ENCODE measurements at regions not wholly inside any gene's neighbourhood (a gene's known extent, or its start where the extent isn't known, plus 50 kb on each side); places are given as distances from the start of the nearest gene placed in this dataset.
"Not testable (repeated sequence)": the region's sequence is repeated elsewhere in the genome, so short reads cannot be mapped to it uniquely, and the experiment has no call there.

DNA sequence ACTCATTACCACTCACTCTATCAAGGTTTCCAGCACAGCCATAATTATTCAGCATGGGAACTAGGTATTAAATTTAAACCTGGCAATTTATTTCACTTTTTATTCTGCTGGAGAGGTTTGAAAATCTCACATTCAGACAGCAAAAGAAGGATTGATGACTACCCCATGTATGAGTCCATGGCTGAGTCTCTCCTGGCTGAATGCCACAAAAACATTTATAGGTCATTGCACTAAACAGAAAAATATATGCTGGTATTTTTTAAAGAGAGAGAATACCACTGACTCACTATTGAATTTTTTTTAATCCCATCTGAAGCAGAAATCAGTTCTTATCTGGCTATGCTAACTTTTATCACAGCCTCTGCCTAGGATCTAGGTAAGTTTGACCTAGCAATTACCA is 336.3 kb downstream of the PPP1R3A start:
- no peaks in the 10 kb centered on the region for H3K36me3 ChIP-seq
- no peak overlapping the region for H3K4me3 ChIP-seq
- H3K4me1 ChIP-seq, result no peaks in the 10 kb centered on the region
- H3K9me3 ChIP-seq (replicated peaks in 1 of 11), result no peaks in the 10 kb centered on the region
- no peaks in the 10 kb centered on the region for H4K20me1 ChIP-seq
- H3K27me3 ChIP-seq, result no peaks in the 10 kb centered on the region
- H3K4me2 ChIP-seq, result no peak overlapping the region
- H3K9ac ChIP-seq, result no peak overlapping the region
- no peak overlapping the region for H3K27ac ChIP-seq
- TF ChIP-seq Cebpa-rat (IDR thresholded peaks at IDR 0.05), result no peak

DNA sequence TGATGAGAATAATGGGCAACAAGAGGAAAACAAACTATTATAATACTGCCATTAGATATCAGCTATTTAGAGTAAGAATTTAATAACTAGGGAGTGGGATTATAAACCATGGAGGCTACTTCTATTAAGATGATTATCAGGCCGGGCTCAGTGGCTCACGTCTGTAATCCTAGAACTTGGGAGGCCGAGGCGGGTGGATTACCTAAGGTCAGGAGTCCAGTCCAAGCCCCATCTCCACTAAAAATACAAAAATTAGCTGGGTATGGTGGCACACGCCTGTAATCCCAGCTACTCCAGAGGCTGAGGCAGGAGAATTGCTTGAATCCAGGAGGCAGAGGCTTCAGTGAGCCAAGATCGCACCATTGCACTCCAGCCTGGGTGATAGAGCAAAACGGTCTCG is 355.6 kb downstream of the PPP1R3A start:
- not testable (repeated sequence) for H3K36me3 ChIP-seq

DNA sequence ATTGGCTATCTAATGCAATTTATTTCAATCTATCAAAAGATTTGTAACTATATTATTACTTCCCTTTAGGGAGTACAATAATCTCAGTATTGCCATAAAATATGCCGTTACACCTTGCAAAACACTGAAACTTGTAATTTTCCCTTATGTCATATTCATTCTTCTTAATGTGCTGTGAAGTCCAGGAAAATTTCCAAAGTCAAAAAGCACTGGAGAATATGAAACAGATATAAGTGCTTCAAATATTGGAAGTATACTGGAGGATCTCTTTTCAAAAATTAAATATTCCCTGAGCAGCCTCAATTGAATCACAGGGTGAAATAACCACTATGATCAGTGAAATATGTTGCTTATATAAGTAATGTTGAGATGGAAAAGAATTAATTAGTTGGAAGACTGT is 356.0 kb downstream of the PPP1R3A start:
- peaks cover 0 to 19% (median 2%) of the 10 kb centered on the region in 10 experiments; a peak in 7 of 20 replicates for H3K4me1 ChIP-seq
- no peaks in the 10 kb centered on the region for H3K27me3 ChIP-seq
- no peak overlapping the region for H3K9ac ChIP-seq
- H3K36me3 ChIP-seq, result no peaks in the 10 kb centered on the region
- H3K27ac ChIP-seq, result no peak overlapping the region
- H3K4me3 ChIP-seq, result no peak overlapping the region
- H3K9me3 ChIP-seq (replicated peaks in 1 of 11), result no peaks in the 10 kb centered on the region
- no peak overlapping the region for H3K4me2 ChIP-seq
- no peak for TF ChIP-seq Cebpa-rat (IDR thresholded peaks at IDR 0.05)
- H4K20me1 ChIP-seq, result no peaks in the 10 kb centered on the region

More for the DNA sequence above, 355.6 kb downstream of the PPP1R3A start:
- peaks cover 0 to 19% (median 2%) of the 10 kb centered on the region in 10 experiments; a peak in 7 of 20 replicates for H3K4me1 ChIP-seq
- not testable (repeated sequence) for H3K9me3 ChIP-seq (replicated peaks in 1 of 11); H3K4me2 ChIP-seq; H3K9ac ChIP-seq; H3K27ac ChIP-seq; H3K27me3 ChIP-seq; H4K20me1 ChIP-seq; H3K4me3 ChIP-seq

- Histone ChIP-seq H4K20me1 (no peaks in the 10 kb centered on the region), H3K27me3 (no peaks in the 10 kb centered on the region), H3K36me3 (no peaks in the 10 kb centered on the region), H3K9me3 (replicated peaks in 1 of 11) (no peaks in the 10 kb centered on the region), H3K4me1 (peaks cover 0 to 19% (median 2%) of the 10 kb centered on the region in 10 experiments; a peak in 7 of 20 replicates), H3K9ac (no peak overlapping the region), H3K4me3 (no peak overlapping the region), H3K4me2 (peak overlapping the region in 3 of 11 experiments; percentile 6 to 45 (median 17); a peak in 3 of 22 replicates), H3K27ac (no peak overlapping the region)
- TF ChIP-seq Cebpa-rat (IDR thresholded peaks at IDR 0.05), result no peak
Observed at GRCh38 chr7:113562242-113562641, 356.6 kb downstream of the PPP1R3A start.

GRCh38 chr7:113561446-113561845 is 357.4 kb downstream of the PPP1R3A start:
- no peaks in the 10 kb centered on the region for H4K20me1 ChIP-seq

DNA sequence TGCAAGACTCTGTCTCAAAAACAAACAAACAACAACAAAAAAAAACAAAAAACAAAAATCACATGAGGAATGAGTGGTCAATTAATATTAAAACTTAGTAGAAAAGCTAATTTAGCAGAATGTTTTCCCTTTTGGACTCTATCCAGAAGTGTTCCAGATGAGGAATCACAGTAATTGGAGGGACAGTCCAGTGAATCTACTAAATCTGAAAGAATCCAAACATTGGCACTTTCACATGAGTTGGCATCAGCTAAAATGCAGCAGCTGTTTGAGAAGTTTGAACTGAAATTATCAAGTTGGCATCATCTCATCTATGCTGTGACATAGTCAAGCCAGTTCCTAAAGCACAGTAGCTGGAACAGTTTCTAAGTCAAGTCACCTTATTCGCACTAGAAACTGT is 367.8 kb downstream of the PPP1R3A start:
- H3K27ac ChIP-seq, result no peak overlapping the region
- H3K4me1 ChIP-seq, result no peaks in the 10 kb centered on the region
- H3K27me3 ChIP-seq, result no peaks in the 10 kb centered on the region
- no peak overlapping the region for H3K4me2 ChIP-seq
- no peaks in the 10 kb centered on the region for H3K9me3 ChIP-seq (replicated peaks in 1 of 11)
- no peak overlapping the region for H3K4me3 ChIP-seq
- H3K36me3 ChIP-seq, result no peaks in the 10 kb centered on the region
- no peaks in the 10 kb centered on the region for H4K20me1 ChIP-seq
- TF ChIP-seq Cebpa-rat (IDR thresholded peaks at IDR 0.05), result no peak
- H3K9ac ChIP-seq, result no peak overlapping the region

More at GRCh38 chr7:113561446-113561845, 357.4 kb downstream of the PPP1R3A start:
- Histone ChIP-seq H3K4me2 (peak overlapping the region in 5 of 11 experiments; percentile 9 to 45 (median 33); a peak in 7 of 22 replicates), H3K27me3 (no peaks in the 10 kb centered on the region), H3K27ac (peak overlapping the region in 2 of 11 experiments; percentile 2 to 43; a peak in 2 of 22 replicates), H3K36me3 (no peaks in the 10 kb centered on the region), H3K9ac (no peak overlapping the region), H3K4me3 (no peak overlapping the region), H3K9me3 (replicated peaks in 1 of 11) (no peaks in the 10 kb centered on the region), H3K4me1 (peaks cover 0 to 19% (median 2%) of the 10 kb centered on the region in 10 experiments; a peak in 7 of 20 replicates)
- TF ChIP-seq Cebpa-rat (IDR thresholded peaks at IDR 0.05), result 0 out of 22 replicates have a peak, but pooled peaks of 1 of the 11 experiments have one; percentile 31

- Histone ChIP-seq H3K4me1 (no peaks in the 10 kb centered on the region), H3K4me3 (no peak overlapping the region), H3K27me3 (no peaks in the 10 kb centered on the region), H3K9me3 (replicated peaks in 1 of 11) (no peaks in the 10 kb centered on the region), H3K9ac (no peak overlapping the region), H3K4me2 (no peak overlapping the region), H3K36me3 (no peaks in the 10 kb centered on the region), H3K27ac (no peak overlapping the region), H4K20me1 (no peaks in the 10 kb centered on the region)
- TF ChIP-seq Cebpa-rat (IDR thresholded peaks at IDR 0.05), result no peak
Observed at GRCh38 chr7:113548561-113548960, 370.2 kb downstream of the PPP1R3A start.

GRCh38 chr7:113548137-113548536 is 370.7 kb downstream of the PPP1R3A start:
- H3K9ac ChIP-seq, result no peak overlapping the region
- no peaks in the 10 kb centered on the region for H3K36me3 ChIP-seq
- no peaks in the 10 kb centered on the region for H3K27me3 ChIP-seq
- TF ChIP-seq Cebpa-rat (IDR thresholded peaks at IDR 0.05), result no peak
- no peak overlapping the region for H3K4me3 ChIP-seq
- no peaks in the 10 kb centered on the region for H3K9me3 ChIP-seq (replicated peaks in 1 of 11)
- H4K20me1 ChIP-seq, result no peaks in the 10 kb centered on the region
- no peak overlapping the region for H3K27ac ChIP-seq
- no peak overlapping the region for H3K4me2 ChIP-seq
- H3K4me1 ChIP-seq, result no peaks in the 10 kb centered on the region

GRCh38 chr7:113521468-113521867 is 397.3 kb downstream of the PPP1R3A start:
- no peak for TF ChIP-seq Cebpa-rat (IDR thresholded peaks at IDR 0.05)
- Histone ChIP-seq H3K27me3 (no peaks in the 10 kb centered on the region), H4K20me1 (no peaks in the 10 kb centered on the region)

DNA sequence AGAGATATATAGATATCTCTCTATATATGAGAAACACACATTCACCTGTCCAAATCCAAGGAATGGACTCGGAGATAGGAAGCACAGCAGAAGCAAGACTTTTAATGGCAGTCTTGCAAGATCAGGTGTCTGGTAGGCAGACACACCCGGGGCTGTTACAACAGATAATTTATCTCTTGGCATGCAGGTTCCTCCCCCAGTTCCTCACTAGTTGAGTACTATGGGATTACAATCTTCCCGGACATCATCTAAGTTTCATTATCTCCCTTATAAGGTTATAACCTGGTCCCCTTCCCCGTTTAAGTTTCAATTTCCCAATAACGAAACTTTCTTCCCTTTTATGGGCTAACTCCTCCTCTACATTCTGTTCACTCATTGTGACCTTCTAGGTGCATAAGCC is 399.3 kb downstream of the PPP1R3A start:
- no peak for TF ChIP-seq Cebpa-rat (IDR thresholded peaks at IDR 0.05)
- Histone ChIP-seq H3K9ac (no peak overlapping the region), H3K4me2 (no peak overlapping the region), H3K9me3 (replicated peaks in 1 of 11) (peaks cover 0 to 14% (median 0%) of the 10 kb centered on the region in 11 experiments; a peak in 4 of 22 replicates), H3K27ac (no peak overlapping the region), H3K36me3 (no peaks in the 10 kb centered on the region), H3K4me3 (no peak overlapping the region), H3K27me3 (no peaks in the 10 kb centered on the region), H4K20me1 (no peaks in the 10 kb centered on the region), H3K4me1 (peaks cover 0 to 14% (median 0%) of the 10 kb centered on the region in 10 experiments; a peak in 5 of 20 replicates)

More at GRCh38 chr7:113521468-113521867, 397.3 kb downstream of the PPP1R3A start:
- peaks cover 0 to 14% (median 0%) of the 10 kb centered on the region in 10 experiments; a peak in 5 of 20 replicates for H3K4me1 ChIP-seq
- peak overlapping the region in 4 of 11 experiments; percentile 40 to 56 (median 53); a peak in 7 of 22 replicates for H3K27ac ChIP-seq
- no peak overlapping the region for H3K9ac ChIP-seq
- H3K4me3 ChIP-seq, result no peak overlapping the region
- H3K36me3 ChIP-seq, result no peaks in the 10 kb centered on the region
- peak overlapping the region in 2 of 11 experiments; percentile 8 to 48; a peak in 3 of 22 replicates for H3K4me2 ChIP-seq
- H3K9me3 ChIP-seq (replicated peaks in 1 of 11), result peaks cover 0 to 14% (median 0%) of the 10 kb centered on the region in 11 experiments; a peak in 4 of 22 replicates
